Activated naive CD8-positive, alpha-beta T cell treated with anti-CD3 and anti-CD28 coated beads, Interleukin-2, amount 50 U/mL, for 16 hours (primary cell): ENCODE measurements at regions not wholly inside any gene's neighbourhood (a gene's known extent, or its start where the extent isn't known, plus 50 kb on each side); places are given as distances from the start of the nearest gene placed in this dataset.

ENCODE experiments used
- DNase-seq: peaks from one replicate; pipeline ENCODE4 v3.0.0-alpha.2; 2020; ENCODE audit warnings: low read depth, low spot score

- no peak for DNase-seq
Measured at GRCh38 chr2:12284037-12284436, 432.7 kb upstream of the TRIB2 start.

- DNase-seq: no peak
Measured at GRCh38 chr2:12284487-12284886, 432.2 kb upstream of the TRIB2 start.

- DNase-seq: no peak
Measured at GRCh38 chr2:12286347-12286746, 430.4 kb upstream of the TRIB2 start.

GRCh38 chr2:12287220-12287751 lies 429.4 kb upstream of the TRIB2 start:
- DNase-seq: no peak

GRCh38 chr2:12288048-12288447 lies 428.7 kb upstream of the TRIB2 start:
- DNase-seq: no peak

GRCh38 chr2:12289120-12289802 lies 427.5 kb upstream of the TRIB2 start:
- no peak for DNase-seq

GRCh38 chr2:12291303-12291702 lies 425.4 kb upstream of the TRIB2 start:
- DNase-seq: no peak

- DNase-seq: no peak
Measured at GRCh38 chr2:12293874-12294273, 422.9 kb upstream of the TRIB2 start.

- no peak for DNase-seq
Measured at GRCh38 chr2:12295856-12296519, 420.7 kb upstream of the TRIB2 start.

- DNase-seq: no peak
Measured at GRCh38 chr2:12296915-12297314, 419.8 kb upstream of the TRIB2 start.

- no peak for DNase-seq
Measured at GRCh38 chr2:12298352-12298751, 418.4 kb upstream of the TRIB2 start.

GRCh38 chr2:12299431-12299830 lies 417.3 kb upstream of the TRIB2 start:
- no peak for DNase-seq

- DNase-seq: no peak
Measured at GRCh38 chr2:12300019-12300602, 416.6 kb upstream of the TRIB2 start.

- DNase-seq: no peak
Measured at GRCh38 chr2:12300927-12301326, 415.8 kb upstream of the TRIB2 start.

- DNase-seq: no peak
Measured at GRCh38 chr2:12302140-12302539, 414.6 kb upstream of the TRIB2 start.

GRCh38 chr2:12302691-12303090 lies 414.0 kb upstream of the TRIB2 start:
- DNase-seq: no peak

- no peak for DNase-seq
Measured at GRCh38 chr2:12303181-12304030, 413.3 kb upstream of the TRIB2 start.

- DNase-seq: no peak
Measured at GRCh38 chr2:12304564-12305171, 412.1 kb upstream of the TRIB2 start.

- no peak for DNase-seq
Measured at GRCh38 chr2:12305931-12306330, 410.8 kb upstream of the TRIB2 start.

- DNase-seq: no peak
Measured at GRCh38 chr2:12310399-12310798, 406.3 kb upstream of the TRIB2 start.

- no peak for DNase-seq
Measured at GRCh38 chr2:12313445-12314126, 403.1 kb upstream of the TRIB2 start.
